Keratinocyte (primary cell): ENCODE measurements at regions not wholly inside any gene's neighbourhood (a gene's known extent, or its start where the extent isn't known, plus 50 kb on each side); places are given as distances from the start of the nearest gene placed in this dataset.

Source experiments
- DNase-seq: peaks from one replicate; pipeline ENCODE4 v3.0.0-alpha.2; 2011; ENCODE audit warnings: low read depth, missing footprints, low spot score
- FAIRE-seq: peaks from 2 replicates; lab custom pipeline; 2011; peaks lifted over from hg19 to GRCh38; lab: Jason Lieb, UNC
- H2AFZ ChIP-seq: 2 replicates; pipeline ENCODE4 v1.6.0; 2012; ENCODE audit warnings: low read length, control low read depth, inconsistent platforms; ENCODE audit not compliant: control insufficient read depth
- H3K27ac ChIP-seq: 2 replicates; pipeline ENCODE4 v1.5.1; 2011; ENCODE audit warnings: low read length; ENCODE audit not compliant: control insufficient read depth, insufficient read depth
- H3K27me3 ChIP-seq: 3 replicates; pipeline ENCODE4 v1.6.0; 2011; ENCODE audit warnings: low read length; ENCODE audit not compliant: control insufficient read depth, insufficient read depth; ENCODE audit errors: extremely low read depth
- H3K36me3 ChIP-seq, 2 experiments: 2 replicates in 1 of 2; 3 replicates in 1 of 2; pipeline ENCODE4 v1.5.1; 2011; ENCODE audit warnings: low read length in 2 of 2, mild to moderate bottlenecking in 1 of 2; ENCODE audit not compliant: control insufficient read depth in 2 of 2, insufficient read depth in 2 of 2; ENCODE audit errors: extremely low read depth in 1 of 2
- H3K4me1 ChIP-seq: 3 replicates; pipeline ENCODE4 v1.5.1; 2011; ENCODE audit warnings: low read length; ENCODE audit not compliant: control insufficient read depth, insufficient read depth; ENCODE audit errors: extremely low read depth
- H3K4me2 ChIP-seq: 3 replicates; pipeline ENCODE4 v1.6.0; 2011; ENCODE audit warnings: low read depth, low read length; ENCODE audit not compliant: control insufficient read depth, insufficient read depth; ENCODE audit errors: extremely low read depth
- H3K4me3 ChIP-seq, 3 experiments: fragments of 200-600 bp in 1 of 3; sonication (generic) in 1 of 3; 2 replicates in 2 of 3; 3 replicates in 1 of 3; pipeline ENCODE4 v1.5.1; 2011 to 2016; ENCODE audit warnings: low read length in 3 of 3, mild to moderate bottlenecking in 3 of 3, control low read depth in 2 of 3, inconsistent platforms in 1 of 3, low read depth in 1 of 3, mixed read lengths in 1 of 3, mixed run types in 1 of 3, moderate library complexity in 1 of 3; ENCODE audit not compliant: control insufficient read depth in 2 of 3, insufficient read depth in 2 of 3; ENCODE audit errors: extremely low read depth in 1 of 3
- H3K79me2 ChIP-seq: 2 replicates; pipeline ENCODE4 v1.6.0; 2012; ENCODE audit warnings: low read length; ENCODE audit not compliant: control insufficient read depth, insufficient read depth
- H3K9ac ChIP-seq: 3 replicates; pipeline ENCODE4 v1.6.0; 2011; ENCODE audit warnings: low read length; ENCODE audit not compliant: control insufficient read depth, insufficient read depth; ENCODE audit errors: extremely low read depth
- H3K9me1 ChIP-seq: 3 replicates; pipeline ENCODE4 v1.6.0; 2011; ENCODE audit warnings: low read length; ENCODE audit not compliant: control insufficient read depth, insufficient read depth; ENCODE audit errors: extremely low read depth
- H3K9me3 ChIP-seq: 2 replicates; pipeline ENCODE4 v1.5.1; 2012; ENCODE audit warnings: low read depth, low read length; ENCODE audit not compliant: control insufficient read depth
- H4K20me1 ChIP-seq: 3 replicates; pipeline ENCODE4 v1.6.0; 2011; ENCODE audit warnings: low read length; ENCODE audit not compliant: control insufficient read depth, insufficient read depth; ENCODE audit errors: extremely low read depth
- EZH2 ChIP-seq: IDR thresholded peaks from one replicate; pipeline ENCODE4 v1.6.1; 2012; ENCODE audit warnings: inconsistent platforms, mild to moderate bottlenecking, low read length, moderate library complexity
- dilution Hi-C: fragments of 300-500 bp; cut with MboI; formaldehyde crosslinking; loops from one replicate; pipeline ENCODE4 v1.7.0; 2020; ENCODE audit warnings: low sequenced_read_pairs; ENCODE audit not compliant: extremely low pct_ligation_motif_present
- TF ChIP-seq, protein P1 (sequence below), 3 experiments: IDR thresholded peaks in 1 of 3; conservative IDR thresholded peaks in 1 of 3; optimal IDR thresholded peaks in 1 of 3; 2 replicates in 2 of 3; 3 replicates in 1 of 3; pipeline versions ENCODE3 to v1.5.1; 2011; ENCODE audit warnings: low read length in 3 of 3, mild to moderate bottlenecking in 3 of 3, moderate library complexity in 2 of 3, control low read depth in 1 of 3, inconsistent platforms in 1 of 3; ENCODE audit not compliant: insufficient read depth in 2 of 3; ENCODE audit errors: extremely low read depth in 1 of 3

DNA sequence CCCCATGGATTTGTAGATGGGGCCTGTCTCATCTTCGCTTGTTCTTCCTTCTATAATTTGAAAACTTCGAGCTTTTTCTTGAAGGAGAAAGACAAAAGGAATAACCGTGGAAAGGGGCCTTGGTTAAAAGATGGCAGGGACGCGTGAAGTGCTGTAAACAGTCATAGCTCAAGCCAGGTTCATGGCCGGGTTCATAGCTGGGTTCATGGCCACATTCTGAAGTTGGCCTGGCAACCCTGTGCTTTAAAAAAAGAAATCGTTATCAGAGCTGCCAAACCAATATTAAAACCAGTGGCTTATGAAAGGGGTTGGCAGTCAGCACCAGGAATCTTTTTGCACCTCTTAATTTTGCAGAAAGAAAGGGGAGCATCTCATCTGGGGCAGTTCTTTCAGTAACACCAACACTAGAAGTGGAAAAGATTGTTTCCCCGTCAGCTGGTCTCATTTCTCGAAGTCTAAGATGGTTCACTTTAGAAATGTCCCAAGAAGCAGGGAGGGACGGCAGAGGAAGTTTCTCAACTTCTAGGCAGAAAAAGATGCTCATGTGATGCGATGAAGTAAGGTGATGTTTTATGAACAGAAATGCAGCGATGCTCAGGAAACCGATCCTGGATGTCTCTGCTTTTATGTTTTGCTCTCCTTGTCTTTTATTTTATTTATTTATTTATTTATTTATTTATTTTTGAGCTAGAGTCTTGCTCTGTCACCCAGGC lies 193.1 kb upstream of the TBX3 start:
- Histone ChIP-seq H3K9ac (no peak overlapping the region), H3K36me3 (no peaks in the 10 kb centered on the region), H3K4me3 (no peak overlapping the region), H3K9me1 (no peaks in the 10 kb centered on the region), H2AFZ (no peak overlapping the region), H3K4me2 (no peak overlapping the region), H3K27ac (no peak overlapping the region), H3K27me3 (no peaks in the 10 kb centered on the region), H4K20me1 (no peaks in the 10 kb centered on the region), H3K4me1 (no peaks in the 10 kb centered on the region), H3K79me2 (no peaks in the 10 kb centered on the region), H3K9me3 (no peaks in the 10 kb centered on the region)
- TF ChIP-seq EZH2: no peak
- TF ChIP-seq, protein P1, sequence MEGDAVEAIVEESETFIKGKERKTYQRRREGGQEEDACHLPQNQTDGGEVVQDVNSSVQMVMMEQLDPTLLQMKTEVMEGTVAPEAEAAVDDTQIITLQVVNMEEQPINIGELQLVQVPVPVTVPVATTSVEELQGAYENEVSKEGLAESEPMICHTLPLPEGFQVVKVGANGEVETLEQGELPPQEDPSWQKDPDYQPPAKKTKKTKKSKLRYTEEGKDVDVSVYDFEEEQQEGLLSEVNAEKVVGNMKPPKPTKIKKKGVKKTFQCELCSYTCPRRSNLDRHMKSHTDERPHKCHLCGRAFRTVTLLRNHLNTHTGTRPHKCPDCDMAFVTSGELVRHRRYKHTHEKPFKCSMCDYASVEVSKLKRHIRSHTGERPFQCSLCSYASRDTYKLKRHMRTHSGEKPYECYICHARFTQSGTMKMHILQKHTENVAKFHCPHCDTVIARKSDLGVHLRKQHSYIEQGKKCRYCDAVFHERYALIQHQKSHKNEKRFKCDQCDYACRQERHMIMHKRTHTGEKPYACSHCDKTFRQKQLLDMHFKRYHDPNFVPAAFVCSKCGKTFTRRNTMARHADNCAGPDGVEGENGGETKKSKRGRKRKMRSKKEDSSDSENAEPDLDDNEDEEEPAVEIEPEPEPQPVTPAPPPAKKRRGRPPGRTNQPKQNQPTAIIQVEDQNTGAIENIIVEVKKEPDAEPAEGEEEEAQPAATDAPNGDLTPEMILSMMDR (optimal IDR thresholded peaks at IDR 0.05 in 1 of 3, IDR thresholded peaks at IDR 0.05 in 1 of 3, conservative IDR thresholded peaks at IDR 0.05 in 1 of 3; ENCODE audit: extremely low read depth in 1 of 3, insufficient read depth in 2 of 3, low read length in 3 of 3): no peak
- no peak for FAIRE-seq
- no peak for DNase-seq
- dilution Hi-C loops: no loop called here

DNA sequence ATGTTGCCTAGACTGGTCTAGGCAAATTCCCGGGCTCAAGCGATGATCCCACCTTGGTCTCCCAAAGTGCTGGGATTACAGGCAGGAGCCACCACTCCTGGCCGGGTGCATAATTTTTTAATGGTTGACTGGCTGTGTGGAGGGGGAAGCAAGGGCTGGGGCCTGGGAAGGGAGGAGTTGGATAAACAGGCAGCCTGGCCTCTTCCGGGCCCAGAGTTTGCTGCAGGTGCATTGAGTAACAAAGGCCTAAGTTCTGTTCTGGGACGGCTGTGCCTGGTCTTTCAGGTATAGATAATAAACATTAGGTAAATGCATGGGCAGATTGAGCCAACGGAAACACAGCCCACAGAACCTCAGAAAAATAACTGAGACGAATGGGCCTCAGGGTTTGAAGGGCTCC lies 191.3 kb upstream of the TBX3 start:
- TF ChIP-seq EZH2: no peak
- TF ChIP-seq, protein P1 (optimal IDR thresholded peaks at IDR 0.05 in 1 of 3, IDR thresholded peaks at IDR 0.05 in 1 of 3, conservative IDR thresholded peaks at IDR 0.05 in 1 of 3; ENCODE audit: extremely low read depth in 1 of 3, insufficient read depth in 2 of 3, low read length in 3 of 3): no peak

More for the DNA sequence above, 191.3 kb upstream of the TBX3 start:
- Histone ChIP-seq H3K9me3 (no peaks in the 10 kb centered on the region), H3K36me3 (no peaks in the 10 kb centered on the region), H3K4me1 (no peaks in the 10 kb centered on the region), H3K27ac (no peak overlapping the region), H3K9me1 (no peaks in the 10 kb centered on the region), H3K9ac (no peak overlapping the region), H3K4me2 (no peak overlapping the region), H3K79me2 (no peaks in the 10 kb centered on the region), H3K27me3 (no peaks in the 10 kb centered on the region), H4K20me1 (no peaks in the 10 kb centered on the region), H2AFZ (no peak overlapping the region), H3K4me3 (no peak overlapping the region)
- DNase-seq (no peak), FAIRE-seq (no peak)
- dilution Hi-C loops: no loop called here
